GM12874 (cell line): ENCODE measurements at regions not wholly inside any gene's neighbourhood (a gene's known extent, or its start where the extent isn't known, plus 50 kb on each side); places are given as distances from the start of the nearest gene placed in this dataset.

Experiments
- CTCF ChIP-seq: IDR thresholded peaks from 2 replicates; pipeline ENCODE4 v1.5.1; 2011; ENCODE audit warnings: low read depth, mild to moderate bottlenecking, control low read depth, low read length, moderate library complexity; ENCODE audit not compliant: insufficient read depth

- no peak for TF ChIP-seq CTCF
Observed at GRCh38 chr4:31998807-31999206, 1278.6 kb downstream of the PCDH7 start.

- no peak for TF ChIP-seq CTCF
Observed at GRCh38 chr4:31999848-32000247, 1279.7 kb downstream of the PCDH7 start.

- TF ChIP-seq CTCF = no peak
Observed at GRCh38 chr4:32000846-32001488, 1280.8 kb downstream of the PCDH7 start.

DNA sequence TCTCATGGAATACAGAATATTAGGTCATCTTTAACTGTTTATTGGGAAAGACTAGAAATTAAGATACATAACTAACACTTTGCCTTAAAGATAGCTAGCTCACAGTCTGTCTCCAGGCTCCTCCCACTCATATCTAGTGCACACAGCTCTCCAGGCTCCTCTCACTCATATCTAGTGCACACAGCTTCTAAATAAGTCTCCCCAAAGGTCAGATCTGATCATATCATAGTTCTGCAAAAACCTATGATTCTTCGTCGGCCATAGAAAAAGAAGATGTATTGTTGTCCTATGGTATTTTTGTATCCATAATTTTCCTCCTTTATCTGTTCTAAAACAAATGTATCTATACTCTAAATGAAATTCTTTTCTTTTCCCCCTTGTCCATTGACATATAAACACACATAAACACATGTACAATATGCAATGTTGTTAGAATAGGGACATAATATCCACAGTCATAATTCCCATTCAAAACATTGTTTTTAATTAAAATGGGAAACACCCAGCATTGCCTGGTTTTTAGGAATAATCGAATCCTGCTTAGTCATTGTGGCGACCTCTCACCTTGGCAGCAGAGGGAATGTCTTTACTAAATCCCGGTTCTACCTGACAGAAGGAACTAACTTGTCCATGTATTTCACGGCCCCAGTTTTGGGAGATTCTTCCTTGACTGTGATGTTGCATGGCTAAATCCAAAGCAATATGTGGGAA, 1282.0 kb downstream of the PCDH7 start:
- no peak for TF ChIP-seq CTCF

DNA sequence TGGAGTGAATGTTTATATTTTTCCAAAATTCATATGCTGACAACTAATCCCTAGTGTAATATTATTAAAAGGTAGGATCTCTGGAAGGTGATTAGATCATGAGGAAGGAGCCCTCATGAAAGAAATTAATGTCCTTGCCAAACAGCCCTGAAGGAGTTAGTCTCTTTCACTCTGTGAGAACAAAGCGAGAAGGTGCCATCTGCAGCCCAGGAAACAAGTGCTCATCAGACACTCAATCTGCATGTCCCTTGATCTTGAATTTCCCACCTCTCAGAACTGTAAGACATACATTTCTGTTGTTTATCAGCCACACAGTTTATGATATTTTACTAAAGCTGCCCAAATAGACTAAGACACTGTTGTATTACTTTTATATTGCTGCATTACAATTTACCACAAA, 1283.4 kb downstream of the PCDH7 start:
- no peak for TF ChIP-seq CTCF

- no peak for TF ChIP-seq CTCF
Observed at GRCh38 chr4:32010221-32010620, 1290.1 kb downstream of the PCDH7 start.

GRCh38 chr4:32022071-32022470, 1301.9 kb downstream of the PCDH7 start:
- TF ChIP-seq CTCF = no peak
